ENCODE measurements at regions not wholly inside any gene's neighbourhood (a gene's known extent, or its start where the extent isn't known, plus 50 kb on each side); places are given as distances from the start of the nearest gene placed in this dataset.

- Histone ChIP-seq H3K27ac (no peak overlapping the region), H3K4me1 (ENCODE audit: control insufficient read depth in 1 of 2, insufficient read depth in 1 of 2, low read depth in 1 of 2, low read length in 1 of 2) (no peaks in the 10 kb centered on the region), H3K36me3 (no peaks in the 10 kb centered on the region), H3K27me3 (peaks cover 71% of the 10 kb centered on the region), H3K4me3 (ENCODE audit: low read depth in 1 of 2, low read length in 1 of 2) (no peak overlapping the region), H3K9me3 (no peaks in the 10 kb centered on the region)
- TF ChIP-seq CTCF (IDR thresholded peaks at IDR 0.05), result no peak
Observed at GRCh38 chr2:44884231-44884630, 57.3 kb upstream of the SIX3 start.

GRCh38 chr2:44884677-44885076 lies 56.8 kb upstream of the SIX3 start:
- Histone ChIP-seq H3K27ac (no peak overlapping the region), H3K36me3 (no peaks in the 10 kb centered on the region), H3K9me3 (no peaks in the 10 kb centered on the region), H3K4me1 (ENCODE audit: control insufficient read depth in 1 of 2, insufficient read depth in 1 of 2, low read depth in 1 of 2, low read length in 1 of 2) (no peaks in the 10 kb centered on the region), H3K4me3 (ENCODE audit: low read depth in 1 of 2, low read length in 1 of 2) (no peak overlapping the region), H3K27me3 (peaks cover 66% of the 10 kb centered on the region)
- TF ChIP-seq CTCF (IDR thresholded peaks at IDR 0.05), result no peak

- TF ChIP-seq CTCF (IDR thresholded peaks at IDR 0.05), result no peak
- Histone ChIP-seq H3K9me3 (no peaks in the 10 kb centered on the region), H3K36me3 (no peaks in the 10 kb centered on the region), H3K4me3 (ENCODE audit: low read depth in 1 of 2, low read length in 1 of 2) (no peak overlapping the region), H3K27me3 (peaks cover 53% of the 10 kb centered on the region), H3K27ac (no peak overlapping the region), H3K4me1 (ENCODE audit: control insufficient read depth in 1 of 2, insufficient read depth in 1 of 2, low read depth in 1 of 2, low read length in 1 of 2) (no peaks in the 10 kb centered on the region)
Observed at GRCh38 chr2:44886414-44886813, 55.1 kb upstream of the SIX3 start.

- H3K9me3 ChIP-seq, result no peaks in the 10 kb centered on the region
- H3K27me3 ChIP-seq, result peaks cover 38% of the 10 kb centered on the region
- no peak overlapping the region for H3K4me3 ChIP-seq (ENCODE audit: low read depth in 1 of 2, low read length in 1 of 2)
- H3K4me1 ChIP-seq (ENCODE audit: control insufficient read depth in 1 of 2, insufficient read depth in 1 of 2, low read depth in 1 of 2, low read length in 1 of 2), result no peaks in the 10 kb centered on the region
- no peak for TF ChIP-seq CTCF (IDR thresholded peaks at IDR 0.05)
- no peaks in the 10 kb centered on the region for H3K36me3 ChIP-seq
- H3K27ac ChIP-seq, result no peak overlapping the region
Observed at GRCh38 chr2:44889096-44889495, 52.4 kb upstream of the SIX3 start.

Data from neutrophil (primary cell).